Fibroblast of pulmonary artery (primary cell): ENCODE measurements at regions not wholly inside any gene's neighbourhood (a gene's known extent, or its start where the extent isn't known, plus 50 kb on each side); places are given as distances from the start of the nearest gene placed in this dataset.

Experiments
- DNase-seq: peaks from one replicate; pipeline ENCODE4 v3.0.0-alpha.2; 2010; ENCODE audit warnings: low read depth
- H3K4me3 ChIP-seq: replicated peaks from 2 replicates; pipeline ENCODE4 v1.5.1; 2011; ENCODE audit warnings: low read depth, mild to moderate bottlenecking, control low read depth, low read length, moderate library complexity
- CTCF ChIP-seq: IDR thresholded peaks from 2 replicates; pipeline ENCODE4 v1.5.1; 2011; ENCODE audit warnings: mild to moderate bottlenecking, control low read depth, low read length, inconsistent platforms; ENCODE audit errors: missing control alignments

GRCh38 chr18:42341423-42341822, 386.4 kb downstream of the PIK3C3 start:
- no peak overlapping the region for H3K4me3 ChIP-seq
- DNase-seq = no peak
- TF ChIP-seq CTCF = no peak

- DNase-seq = no peak
- H3K4me3 ChIP-seq = no peak overlapping the region
- no peak for TF ChIP-seq CTCF
Measured at GRCh38 chr18:42348722-42349121, 393.7 kb downstream of the PIK3C3 start.

GRCh38 chr18:42351455-42351854, 396.4 kb downstream of the PIK3C3 start:
- DNase-seq = no peak
- H3K4me3 ChIP-seq = no peak overlapping the region
- no peak for TF ChIP-seq CTCF

GRCh38 chr18:42360716-42361115, 405.7 kb downstream of the PIK3C3 start:
- no peak for DNase-seq
- no peak for TF ChIP-seq CTCF
- H3K4me3 ChIP-seq = no peak overlapping the region

- no peak for DNase-seq
- H3K4me3 ChIP-seq = no peak overlapping the region
- TF ChIP-seq CTCF = no peak
Measured at GRCh38 chr18:42363446-42364441, 408.7 kb downstream of the PIK3C3 start.

- no peak for TF ChIP-seq CTCF
Measured at GRCh38 chr18:42364766-42365165, 409.7 kb downstream of the PIK3C3 start.

GRCh38 chr18:42365591-42365990, 410.6 kb downstream of the PIK3C3 start:
- no peak for TF ChIP-seq CTCF
- no peak overlapping the region for H3K4me3 ChIP-seq
- DNase-seq = no peak

More at GRCh38 chr18:42364766-42365165, 409.7 kb downstream of the PIK3C3 start:
- H3K4me3 ChIP-seq = no peak overlapping the region
- DNase-seq = no peak
